Embryonic facial prominence (tissue), 1 donor: ENCODE measurements at regions not wholly inside any gene's neighbourhood (a gene's known extent, or its start where the extent isn't known, plus 50 kb on each side); places are given as distances from the start of the nearest gene placed in this dataset.
"Not testable (repeated sequence)": the region's sequence is repeated elsewhere in the genome, so short reads cannot be mapped to it uniquely, and the experiment has no call there.

Experiments
- DNase-seq: peaks from one replicate; pipeline ENCODE4 v3.0.0-alpha.2; 2016; ENCODE audit errors: extremely low spot score

- no peak for DNase-seq
Measured at GRCh38 chr16:61432421-61432820, 603.8 kb downstream of the CDH8 start.

- no peak for DNase-seq
Measured at GRCh38 chr16:61421111-61421510, 615.1 kb downstream of the CDH8 start.

GRCh38 chr16:61419791-61420190, 616.4 kb downstream of the CDH8 start:
- DNase-seq: no peak

GRCh38 chr16:61418802-61419201, 617.4 kb downstream of the CDH8 start:
- not testable (repeated sequence) for DNase-seq

- no peak for DNase-seq
Measured at GRCh38 chr16:61415126-61415525, 621.1 kb downstream of the CDH8 start.

GRCh38 chr16:61413021-61413420, 623.2 kb downstream of the CDH8 start:
- no peak for DNase-seq

- DNase-seq: no peak
Measured at GRCh38 chr16:61412562-61412961, 623.7 kb downstream of the CDH8 start.

GRCh38 chr16:61409604-61410003, 626.6 kb downstream of the CDH8 start:
- no peak for DNase-seq

GRCh38 chr16:61403386-61403785, 632.9 kb downstream of the CDH8 start:
- DNase-seq: no peak

GRCh38 chr16:61391896-61392295, 644.3 kb downstream of the CDH8 start:
- no peak for DNase-seq

GRCh38 chr16:61390965-61391637, 645.1 kb downstream of the CDH8 start:
- no peak for DNase-seq

- DNase-seq: no peak
Measured at GRCh38 chr16:61385392-61386071, 650.7 kb downstream of the CDH8 start.

GRCh38 chr16:61382435-61382834, 653.8 kb downstream of the CDH8 start:
- DNase-seq: no peak

GRCh38 chr16:61379311-61379710, 656.9 kb downstream of the CDH8 start:
- no peak for DNase-seq

GRCh38 chr16:61374071-61374470, 662.2 kb downstream of the CDH8 start:
- DNase-seq: no peak

GRCh38 chr16:61371881-61372280, 664.4 kb downstream of the CDH8 start:
- no peak for DNase-seq

GRCh38 chr16:61371388-61371787, 664.9 kb downstream of the CDH8 start:
- no peak for DNase-seq

- DNase-seq: no peak
Measured at GRCh38 chr16:61370564-61370963, 665.7 kb downstream of the CDH8 start.

GRCh38 chr16:61366006-61366405, 670.2 kb downstream of the CDH8 start:
- no peak for DNase-seq

GRCh38 chr16:61364990-61365389, 671.2 kb downstream of the CDH8 start:
- DNase-seq: no peak

- no peak for DNase-seq
Measured at GRCh38 chr16:61362585-61362984, 673.7 kb downstream of the CDH8 start.

- no peak for DNase-seq
Measured at GRCh38 chr16:61344791-61345190, 691.4 kb downstream of the CDH8 start.

- no peak for DNase-seq
Measured at GRCh38 chr16:61332461-61332860, 703.8 kb downstream of the CDH8 start.

GRCh38 chr16:61324044-61324443, 712.2 kb downstream of the CDH8 start:
- DNase-seq: no peak
